OCI-LY7 (cell line): ENCODE measurements at regions not wholly inside any gene's neighbourhood (a gene's known extent, or its start where the extent isn't known, plus 50 kb on each side); places are given as distances from the start of the nearest gene placed in this dataset.

Source experiments
- CTCF ChIP-seq: fragments of 200-600 bp; sonication (generic); conservative IDR thresholded peaks from 2 replicates; pipeline ENCODE4 v1.5.1; 2014; ENCODE audit warnings: mild to moderate bottlenecking, antibody characterized with exemption, low read length, moderate library complexity, mixed read lengths
- EZH2phosphoT487 ChIP-seq: fragments of 200-600 bp; sonication (generic); IDR thresholded peaks from 2 replicates; pipeline ENCODE4 v1.6.1; 2018; ENCODE audit warnings: low read depth, borderline replicate concordance, mild to moderate bottlenecking, mixed run types, antibody characterized with exemption, low read length, moderate library complexity, mixed read lengths

- TF ChIP-seq CTCF, result no peak
- TF ChIP-seq EZH2phosphoT487, result no peak
Measured at GRCh38 chrX:22652596-22652995, 347.2 kb upstream of the DDX53 start.
